ENCODE measurements at regions not wholly inside any gene's neighbourhood (a gene's known extent, or its start where the extent isn't known, plus 50 kb on each side); places are given as distances from the start of the nearest gene placed in this dataset.

- TF ChIP-seq CTCF (IDR thresholded peaks at IDR 0.05) (no peak), POLR2A (IDR thresholded peaks at IDR 0.05) (no peak), POLR2AphosphoS5 (IDR thresholded peaks at IDR 0.05) (no peak)
Observed at GRCh38 chr3:14346191-14346590, 56.2 kb upstream of the SLC6A6 start.
